ENCODE measurements at regions not wholly inside any gene's neighbourhood (a gene's known extent, or its start where the extent isn't known, plus 50 kb on each side); places are given as distances from the start of the nearest gene placed in this dataset.

- Histone ChIP-seq H3K23ac (ENCODE audit: low read depth, low read length) (no peak overlapping the region), H3K9me1 (ENCODE audit: insufficient read depth, low read length) (no peaks in the 10 kb centered on the region), H2BK20ac (ENCODE audit: low read depth, low read length) (no peak overlapping the region), H4K5ac (ENCODE audit: low read depth, low read length) (no peak overlapping the region), H3K79me1 (ENCODE audit: low read depth in 1 of 2, low read length in 2 of 2) (no peaks in the 10 kb centered on the region), H4K20me1 (ENCODE audit: insufficient read depth, low read length) (no peaks in the 10 kb centered on the region), H3K27me3 (ENCODE audit: control insufficient read depth, insufficient read depth, low read length) (peaks cover 15% of the 10 kb centered on the region), H3K27ac (ENCODE audit: insufficient read depth, low read length) (no peak overlapping the region), H3K56ac (ENCODE audit: extremely low read depth, insufficient read depth, low read length) (no peak overlapping the region), H3K18ac (ENCODE audit: low read depth, low read length) (no peak overlapping the region), H3K9me3 (ENCODE audit: control insufficient read depth, insufficient read depth, low read length) (no peaks in the 10 kb centered on the region), H3K4ac (ENCODE audit: low read depth, low read length) (no peak overlapping the region), H3K4me2 (ENCODE audit: low read depth, low read length) (no peak overlapping the region), H2AFZ (replicated peaks; ENCODE audit: low read length, poor library complexity) (no peak overlapping the region), H2BK5ac (ENCODE audit: low read depth, low read length, poor library complexity, severe bottlenecking) (no peak overlapping the region), H3K36me3 (ENCODE audit: control insufficient read depth, insufficient read depth, low read length) (no peaks in the 10 kb centered on the region), H2BK120ac (ENCODE audit: low read depth, low read length) (no peak overlapping the region), H4K91ac (ENCODE audit: insufficient read depth, low read depth, low read length) (no peak overlapping the region), H4K8ac (ENCODE audit: low read depth in 2 of 2, low read length in 2 of 2) (no peak overlapping the region), H2AK9ac (replicated peaks; ENCODE audit: low read depth, low read length, poor library complexity) (no peak overlapping the region), H3K9ac (ENCODE audit: low read depth, low read length) (no peak overlapping the region), H3K4me1 (ENCODE audit: control insufficient read depth, insufficient read depth, low read length) (no peaks in the 10 kb centered on the region), H3K4me3 (ENCODE audit: insufficient read depth, low read depth, low read length) (no peak overlapping the region), H2AK5ac (ENCODE audit: low read depth, low read length) (no peak overlapping the region), H2BK15ac (ENCODE audit: low read depth, low read length) (no peak overlapping the region), H3K14ac (replicated peaks; ENCODE audit: low read depth, low read length) (no peak overlapping the region)
- BruUV-seq (replicated peaks), result no TSS peak
- ChIA-PET CTCF (no interaction called here), POLR2A (ENCODE audit: unreplicated experiment) (no interaction called here)
- no peak for TF ChIP-seq POLR2A (IDR thresholded peaks at IDR 0.05; ENCODE audit: low read depth, low read length)
- intact Hi-C loops (cut with micrococcal nuclease), result no loop called here
- dilution Hi-C loops (cut with HindIII; ENCODE audit: low sequenced_read_pairs, unreplicated experiment), result no loop called here
- 52% methylated on average over 5 of the region's 11 CpGs; no CpG with 5 or more reads in 1 of the 2 experiments for WGBS, 2 experiments (ENCODE audit: extremely low coverage in 2 of 2, insufficient read length in 1 of 2)
- DNase-seq (no peak), ATAC-seq (ENCODE audit: low read depth) (no peak)
- in situ Hi-C loops (cut with MboI; ENCODE audit: low sequenced_read_pairs), result no loop called here
Observed at GRCh38 chr7:45241339-45242109, 83.9 kb downstream of the RAMP3 start.
